Neural cell (in vitro differentiated cells): ENCODE measurements at regions not wholly inside any gene's neighbourhood (a gene's known extent, or its start where the extent isn't known, plus 50 kb on each side); places are given as distances from the start of the nearest gene placed in this dataset.

Source experiments
- H2AFZ ChIP-seq: fragments of 200-600, 300-800 bp; sonication (generic), shearing (Covaris generic); 2 replicates; pipeline ENCODE4 v1.6.0; 2014; ENCODE audit warnings: low read depth, mild to moderate bottlenecking, antibody characterized with exemption, low read length, moderate library complexity
- H3F3A ChIP-seq: fragments of 200-600 bp; shearing (Covaris generic); 2 replicates; pipeline ENCODE4 v1.6.1; 2016; ENCODE audit warnings: mild to moderate bottlenecking, moderate library complexity, mixed read lengths, antibody characterized with exemption, low read length; ENCODE audit not compliant: insufficient read depth, poor library complexity, severe bottlenecking
- H3K27ac ChIP-seq: fragments of 200-600, 300-800 bp; sonication (generic), shearing (Covaris generic); 2 replicates; pipeline ENCODE4 v1.5.1; 2014; ENCODE audit warnings: mild to moderate bottlenecking, low read length, moderate library complexity
- H3K27me3 ChIP-seq: fragments of 300-800, 200-600 bp; sonication (generic), shearing (Covaris generic); 2 replicates; pipeline ENCODE4 v1.6.0; 2014; ENCODE audit warnings: mild to moderate bottlenecking, low read depth, low read length, moderate library complexity; ENCODE audit not compliant: insufficient read depth
- H3K36me3 ChIP-seq: fragments of 300-800, 200-600 bp; sonication (generic), shearing (Covaris generic); 2 replicates; pipeline ENCODE4 v1.5.1; 2014; ENCODE audit warnings: mild to moderate bottlenecking, antibody characterized with exemption, low read length, moderate library complexity; ENCODE audit not compliant: insufficient read depth
- H3K4me2 ChIP-seq: fragments of 300-800, 200-600 bp; sonication (generic), shearing (Covaris generic); 2 replicates; pipeline ENCODE4 v1.6.0; 2014; ENCODE audit warnings: mild to moderate bottlenecking, low read length
- H3K4me3 ChIP-seq: fragments of 300-800, 200-600 bp; sonication (generic), shearing (Covaris generic); 2 replicates; pipeline ENCODE4 v1.5.1; 2014; ENCODE audit warnings: mild to moderate bottlenecking, low read length, moderate library complexity
- H3K79me2 ChIP-seq: fragments of 200-600 bp; shearing (Covaris generic); replicated peaks from 2 replicates; pipeline ENCODE4 v1.6.0; 2014; ENCODE audit warnings: mild to moderate bottlenecking, low read length, moderate library complexity; ENCODE audit not compliant: insufficient read depth
- H3K9ac ChIP-seq: fragments of 300-800, 200-600 bp; sonication (generic), shearing (Covaris generic); 2 replicates; pipeline ENCODE4 v1.6.1; 2016; ENCODE audit warnings: mild to moderate bottlenecking, low read length, mixed read lengths
- H3K9me2 ChIP-seq: fragments of 200-600 bp; shearing (Covaris generic); 2 replicates; pipeline ENCODE4 v1.6.1; 2016; ENCODE audit warnings: mild to moderate bottlenecking, low read length, mixed read lengths; ENCODE audit not compliant: insufficient read depth
- H3K9me3 ChIP-seq: fragments of 200-600, 300-800 bp; sonication (generic), shearing (Covaris generic); 2 replicates; pipeline ENCODE4 v1.6.1; 2016; ENCODE audit warnings: mild to moderate bottlenecking, mixed run types, low read length, moderate library complexity, mixed read lengths
- H4K20me1 ChIP-seq: fragments of 200-600 bp; shearing (Covaris generic); 2 replicates; pipeline ENCODE4 v1.6.1; 2016; ENCODE audit warnings: mild to moderate bottlenecking, mixed run types; ENCODE audit not compliant: insufficient read depth
- CTCF ChIP-seq: fragments of 450-650 bp; IDR thresholded peaks from 2 replicates; pipeline ENCODE4 v1.5.1; 2014; ENCODE audit warnings: antibody characterized with exemption, mild to moderate bottlenecking, moderate library complexity; ENCODE audit not compliant: poor library complexity, severe bottlenecking
- EP300 ChIP-seq: fragments of 450-650 bp; conservative IDR thresholded peaks from 2 replicates; pipeline ENCODE4 v1.6.1; 2014; ENCODE audit warnings: antibody characterized with exemption, mild to moderate bottlenecking, moderate library complexity; ENCODE audit not compliant: poor library complexity, severe bottlenecking
- EZH2 ChIP-seq: fragments of 200-600, 300-800 bp; shearing (Covaris generic), sonication (generic); IDR thresholded peaks from 2 replicates; pipeline ENCODE4 v1.6.1; 2014; ENCODE audit warnings: antibody characterized with exemption, low read length, borderline replicate concordance, mild to moderate bottlenecking; ENCODE audit not compliant: insufficient read depth, poor library complexity, severe bottlenecking
- MXI1 ChIP-seq: fragments of 450-650 bp; conservative IDR thresholded peaks from 2 replicates; pipeline ENCODE4 v1.6.1; 2014; ENCODE audit warnings: antibody characterized with exemption, mild to moderate bottlenecking; ENCODE audit not compliant: poor library complexity, severe bottlenecking
- POLR2AphosphoS5 ChIP-seq: IDR thresholded peaks from 2 replicates; pipeline ENCODE4 v1.6.1; 2012
- RAD21 ChIP-seq: fragments of 450-650 bp; conservative IDR thresholded peaks from 2 replicates; pipeline ENCODE4 v1.6.1; 2014; ENCODE audit warnings: antibody characterized with exemption, mild to moderate bottlenecking, moderate library complexity
- REST ChIP-seq: IDR thresholded peaks from 2 replicates; pipeline ENCODE4 v1.6.1; 2012; ENCODE audit warnings: borderline replicate concordance
- SMC3 ChIP-seq: fragments of 450-650 bp; conservative IDR thresholded peaks from 2 replicates; pipeline ENCODE4 v1.6.1; 2014; ENCODE audit warnings: antibody characterized with exemption, mild to moderate bottlenecking, moderate library complexity; ENCODE audit not compliant: poor library complexity
- TAF1 ChIP-seq: IDR thresholded peaks from 2 replicates; pipeline ENCODE4 v1.6.1; 2012; ENCODE audit warnings: low read depth

DNA sequence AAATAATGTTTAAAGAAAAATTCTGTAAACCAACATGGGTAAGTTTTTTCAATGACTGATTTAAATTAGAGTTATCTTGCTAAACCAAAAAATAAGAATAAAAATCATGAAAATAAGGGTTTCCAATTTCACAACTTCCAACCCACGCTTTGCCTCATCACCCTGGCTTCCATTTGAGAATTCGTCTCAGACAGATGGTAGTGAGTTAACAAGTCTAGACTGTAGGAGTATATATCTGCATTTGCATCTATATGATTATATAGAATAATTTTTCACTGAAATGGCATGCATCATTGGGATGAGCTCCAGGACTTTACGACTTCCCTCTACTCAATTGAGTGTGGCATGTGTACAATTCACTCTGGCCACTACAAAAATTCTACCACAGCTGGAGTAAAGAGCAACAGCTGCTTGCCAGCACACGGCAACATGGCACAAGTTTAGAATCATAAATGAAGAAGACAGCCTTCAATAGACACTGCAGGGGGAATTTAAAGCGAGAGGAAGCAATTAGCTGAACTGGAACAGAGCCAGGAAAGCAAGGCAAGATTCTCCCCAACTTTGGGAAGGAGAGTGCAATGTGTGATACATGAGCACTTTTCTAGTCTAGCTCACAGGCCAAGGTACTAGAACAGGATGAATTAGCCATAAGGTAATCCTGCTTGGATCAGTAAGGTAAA is 1673.5 kb upstream of the CELF4 start:
- H3K9ac ChIP-seq: no peak overlapping the region
- H3K27ac ChIP-seq: no peak overlapping the region
- H2AFZ ChIP-seq: no peak overlapping the region
- H3K27me3 ChIP-seq: no peaks in the 10 kb centered on the region
- H3K4me3 ChIP-seq: no peak overlapping the region
- no peak for TF ChIP-seq EZH2
- no peak for TF ChIP-seq TAF1
- no peak for TF ChIP-seq REST
- TF ChIP-seq CTCF: no peak
- TF ChIP-seq MXI1: no peak
- TF ChIP-seq SMC3: no peak
- TF ChIP-seq POLR2AphosphoS5: no peak
- TF ChIP-seq EP300: no peak
- TF ChIP-seq RAD21: no peak
- H3K9me3 ChIP-seq: no peaks in the 10 kb centered on the region
- H3K4me2 ChIP-seq: no peak overlapping the region
- no peaks in the 10 kb centered on the region for H3K36me3 ChIP-seq
- H3F3A ChIP-seq: no peaks in the 10 kb centered on the region
- no peaks in the 10 kb centered on the region for H4K20me1 ChIP-seq
- no peaks in the 10 kb centered on the region for H3K79me2 ChIP-seq
- no peaks in the 10 kb centered on the region for H3K9me2 ChIP-seq

- Histone ChIP-seq H3K4me3 (no peak overlapping the region), H3K27ac (no peak overlapping the region), H3K27me3 (no peaks in the 10 kb centered on the region), H3K9me2 (no peaks in the 10 kb centered on the region), H4K20me1 (no peaks in the 10 kb centered on the region), H3K4me2 (no peak overlapping the region), H2AFZ (no peak overlapping the region), H3K9me3 (no peaks in the 10 kb centered on the region), H3F3A (no peaks in the 10 kb centered on the region), H3K9ac (no peak overlapping the region), H3K79me2 (no peaks in the 10 kb centered on the region), H3K36me3 (no peaks in the 10 kb centered on the region)
- TF ChIP-seq RAD21 (no peak), POLR2AphosphoS5 (no peak), CTCF (no peak), EP300 (no peak), EZH2 (no peak), REST (no peak), TAF1 (no peak), SMC3 (no peak), MXI1 (no peak)
Measured at GRCh38 chr18:39235118-39235719, 1669.6 kb upstream of the CELF4 start.
